ENCODE measurements at regions not wholly inside any gene's neighbourhood (a gene's known extent, or its start where the extent isn't known, plus 50 kb on each side); places are given as distances from the start of the nearest gene placed in this dataset.

- TF ChIP-seq CTCF (IDR thresholded peaks at IDR 0.05): no peak
- no peak for TF ChIP-seq POLR2A (IDR thresholded peaks at IDR 0.05)
These were observed 144.6 kb downstream of the ELOVL4 start for GRCh38 chr6:79802657-79803300.

All from body of pancreas (tissue), 4 donors.